ENCODE measurements at regions not wholly inside any gene's neighbourhood (a gene's known extent, or its start where the extent isn't known, plus 50 kb on each side); places are given as distances from the start of the nearest gene placed in this dataset.

- DNase-seq (ENCODE audit: low read depth, low spot score): no peak
Measured at GRCh38 chr7:70986297-70986696, 145.6 kb upstream of the GALNT17 start.

DNA sequence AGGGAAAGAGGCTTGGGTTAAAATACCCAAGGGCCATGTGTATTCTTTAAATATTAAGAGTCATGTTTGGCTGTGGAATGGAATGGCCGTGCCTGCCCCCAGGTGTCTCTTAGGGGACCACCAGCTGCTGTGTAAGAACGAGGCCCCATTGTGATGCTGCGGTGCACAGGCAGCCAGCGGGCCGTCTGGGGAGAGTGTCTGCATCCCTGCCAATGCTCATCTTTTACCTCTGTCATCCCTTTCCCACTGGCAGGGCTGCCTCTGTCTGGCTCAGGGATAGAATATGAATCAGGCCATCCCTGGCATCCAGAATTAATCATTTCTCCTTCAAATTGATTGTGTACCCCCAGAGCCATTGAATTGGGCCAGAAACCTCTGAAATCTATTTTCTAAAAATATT is 137.8 kb upstream of the GALNT17 start:
- no peak for DNase-seq (ENCODE audit: low read depth, low spot score)

DNA sequence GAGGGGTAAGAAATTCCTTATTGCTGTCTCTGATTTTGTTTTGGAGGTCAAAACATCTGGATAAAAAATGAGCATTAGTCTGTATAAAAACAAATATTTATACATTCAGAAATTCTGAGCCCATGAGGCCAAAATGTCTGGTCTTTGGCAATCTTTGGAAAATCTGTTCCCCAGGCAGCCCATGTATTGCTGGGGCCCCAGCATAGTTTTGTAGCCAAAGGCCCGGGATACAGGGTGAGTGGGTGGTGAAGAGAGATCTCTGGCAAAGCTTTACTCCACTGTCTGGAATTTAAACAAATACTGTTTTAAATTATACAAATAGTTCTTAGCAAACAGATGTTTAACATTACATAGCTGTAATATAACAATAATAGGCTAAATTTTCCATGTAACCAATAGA is 134.7 kb upstream of the GALNT17 start:
- DNase-seq (ENCODE audit: low read depth, low spot score): no peak

DNA sequence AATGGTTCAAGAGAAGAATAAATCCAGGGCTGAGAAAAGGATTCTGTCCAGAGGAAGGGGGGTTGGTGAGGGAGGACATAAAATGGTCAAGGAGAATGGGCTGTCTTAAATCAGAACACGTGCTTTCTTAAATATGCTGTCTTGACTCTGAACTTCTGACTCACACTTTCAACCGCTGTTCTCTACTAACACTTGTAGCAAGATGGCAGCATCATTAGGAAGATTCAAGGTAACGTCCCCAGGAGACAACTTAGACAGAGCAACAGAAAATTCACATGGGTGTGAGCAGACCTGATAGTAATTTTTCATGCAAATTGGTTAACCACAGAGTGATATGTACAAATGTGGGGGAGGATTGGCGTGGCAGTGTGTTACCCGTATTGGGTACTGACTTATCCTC is 126.8 kb upstream of the GALNT17 start:
- DNase-seq (ENCODE audit: low read depth, low spot score): no peak

GRCh38 chr7:71009636-71010035 is 122.3 kb upstream of the GALNT17 start:
- DNase-seq (ENCODE audit: low read depth, low spot score): no peak

GRCh38 chr7:71015252-71015900 is 116.6 kb upstream of the GALNT17 start:
- DNase-seq (ENCODE audit: low read depth, low spot score): no peak

GRCh38 chr7:71016401-71016800 is 115.5 kb upstream of the GALNT17 start:
- DNase-seq (ENCODE audit: low read depth, low spot score): no peak

DNA sequence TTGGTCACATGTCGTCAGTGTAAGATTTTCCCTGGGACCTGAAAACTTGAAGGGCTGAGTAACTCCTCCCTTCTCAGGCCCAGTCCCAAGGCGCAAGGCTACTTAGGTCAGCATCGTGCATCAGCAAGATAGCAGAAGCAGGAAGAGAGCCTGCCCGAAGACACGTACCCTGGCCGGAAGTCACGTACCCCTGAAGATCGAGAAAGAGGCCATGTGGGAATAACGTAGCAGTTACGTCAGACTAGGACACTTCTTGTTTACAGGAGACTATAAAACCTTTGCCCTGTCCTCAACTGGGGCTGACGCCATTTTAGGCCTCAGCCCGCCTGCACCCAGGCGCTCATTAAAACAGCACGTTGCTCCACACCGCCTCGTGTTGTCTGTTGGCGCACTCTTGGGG is 114.3 kb upstream of the GALNT17 start:
- no peak for DNase-seq (ENCODE audit: low read depth, low spot score)

DNA sequence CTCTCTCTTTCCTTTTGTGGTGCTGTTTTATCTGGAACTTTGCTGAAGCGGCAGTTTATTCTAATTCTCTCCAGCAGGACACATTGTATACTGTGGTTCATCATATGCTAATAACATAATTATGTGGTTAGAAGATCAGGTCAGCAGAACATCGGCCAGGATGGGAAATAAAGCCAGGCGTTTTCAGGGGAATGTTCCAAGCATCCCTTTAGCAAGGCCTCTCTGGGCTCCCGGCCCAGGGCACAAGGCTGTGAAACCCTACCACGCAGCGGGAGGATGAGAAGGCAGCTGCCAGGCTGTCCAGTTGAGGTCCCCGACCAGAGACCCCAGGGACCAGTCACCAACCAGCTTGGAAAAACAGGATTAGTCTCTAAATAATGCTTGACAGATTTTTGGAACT is 112.2 kb upstream of the GALNT17 start:
- no peak for DNase-seq (ENCODE audit: low read depth, low spot score)

DNA sequence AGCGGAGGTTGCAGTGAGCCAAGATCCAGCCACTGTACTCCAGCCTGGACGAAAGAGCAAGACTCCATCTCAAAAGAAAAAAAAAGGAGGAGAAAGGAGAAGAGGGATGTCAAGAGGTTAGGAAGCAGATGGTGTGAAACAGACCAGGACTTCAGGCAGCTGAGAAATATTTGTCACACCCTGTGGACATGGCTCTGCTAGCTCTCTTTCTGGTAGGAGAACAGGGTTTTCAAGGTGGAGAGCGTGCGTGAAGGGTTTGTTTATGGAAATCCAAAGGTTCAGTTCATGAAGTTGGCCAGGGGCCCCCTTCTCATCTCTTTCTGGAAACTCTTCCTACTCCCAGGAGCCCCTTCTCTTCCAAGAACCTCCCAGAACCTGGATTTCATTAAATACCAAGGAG is 110.8 kb upstream of the GALNT17 start:
- DNase-seq (ENCODE audit: low read depth, low spot score): no peak

DNA sequence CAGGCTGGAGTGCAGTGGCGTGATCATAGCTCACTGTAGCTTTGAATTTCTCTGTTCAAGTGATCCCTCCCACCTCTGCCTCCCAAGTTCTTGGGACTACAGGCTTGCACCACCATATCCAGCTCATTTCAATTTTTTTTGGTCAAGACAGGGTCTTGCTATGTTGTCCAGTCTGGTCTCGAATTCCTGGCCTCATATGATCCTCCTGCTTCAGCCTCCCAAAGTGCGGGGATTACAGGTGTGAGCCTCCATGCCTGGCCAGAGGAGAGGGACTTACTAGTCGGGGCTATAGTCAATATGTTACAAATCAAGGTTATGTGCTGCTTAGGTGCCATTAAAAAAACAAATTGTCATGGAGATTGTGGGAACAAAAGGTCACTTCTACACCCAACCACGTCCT is 105.3 kb upstream of the GALNT17 start:
- no peak for DNase-seq (ENCODE audit: low read depth, low spot score)

- DNase-seq (ENCODE audit: low read depth, low spot score): no peak
Measured at GRCh38 chr7:71034243-71034642, 97.7 kb upstream of the GALNT17 start.

GRCh38 chr7:71042591-71042990 is 89.4 kb upstream of the GALNT17 start:
- DNase-seq (ENCODE audit: low read depth, low spot score): no peak

DNA sequence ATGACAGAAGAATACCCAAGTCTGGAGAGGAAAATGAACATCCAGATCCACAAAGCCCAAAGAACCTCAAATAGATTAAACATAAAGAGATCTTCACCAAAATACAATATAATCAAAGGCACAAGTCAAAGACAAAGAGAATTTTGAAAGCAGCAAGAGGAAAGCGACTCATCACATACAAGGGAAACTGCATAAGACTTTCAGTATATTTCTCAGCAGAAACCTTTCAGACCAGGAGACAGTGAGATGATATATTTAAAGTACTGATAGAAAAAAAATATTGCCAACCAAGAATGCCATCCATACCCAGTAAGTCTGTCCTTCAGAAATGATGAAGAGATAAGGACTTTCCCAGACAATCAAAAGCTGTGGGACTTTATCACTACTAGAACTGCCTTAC is 81.5 kb upstream of the GALNT17 start:
- DNase-seq (ENCODE audit: low read depth, low spot score): no peak

DNA sequence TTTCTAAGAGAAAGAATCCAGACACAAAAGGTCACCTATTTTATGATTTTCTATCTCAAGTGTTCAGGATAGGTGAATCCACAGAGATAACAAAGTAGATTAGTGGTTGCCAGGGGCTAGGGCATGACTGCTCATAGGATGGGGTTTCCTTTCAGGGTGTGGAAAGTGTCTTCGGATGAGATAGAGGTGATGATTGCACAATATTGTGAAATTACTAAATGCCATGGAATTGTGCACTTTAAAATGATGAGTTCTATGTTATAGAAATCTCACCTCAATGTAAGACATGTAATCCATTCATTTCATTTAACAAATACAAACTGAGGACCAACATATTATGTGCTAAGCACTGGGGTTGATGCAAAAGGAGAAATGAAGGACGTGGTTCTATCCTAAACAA is 76.4 kb upstream of the GALNT17 start:
- no peak for DNase-seq (ENCODE audit: low read depth, low spot score)

DNA sequence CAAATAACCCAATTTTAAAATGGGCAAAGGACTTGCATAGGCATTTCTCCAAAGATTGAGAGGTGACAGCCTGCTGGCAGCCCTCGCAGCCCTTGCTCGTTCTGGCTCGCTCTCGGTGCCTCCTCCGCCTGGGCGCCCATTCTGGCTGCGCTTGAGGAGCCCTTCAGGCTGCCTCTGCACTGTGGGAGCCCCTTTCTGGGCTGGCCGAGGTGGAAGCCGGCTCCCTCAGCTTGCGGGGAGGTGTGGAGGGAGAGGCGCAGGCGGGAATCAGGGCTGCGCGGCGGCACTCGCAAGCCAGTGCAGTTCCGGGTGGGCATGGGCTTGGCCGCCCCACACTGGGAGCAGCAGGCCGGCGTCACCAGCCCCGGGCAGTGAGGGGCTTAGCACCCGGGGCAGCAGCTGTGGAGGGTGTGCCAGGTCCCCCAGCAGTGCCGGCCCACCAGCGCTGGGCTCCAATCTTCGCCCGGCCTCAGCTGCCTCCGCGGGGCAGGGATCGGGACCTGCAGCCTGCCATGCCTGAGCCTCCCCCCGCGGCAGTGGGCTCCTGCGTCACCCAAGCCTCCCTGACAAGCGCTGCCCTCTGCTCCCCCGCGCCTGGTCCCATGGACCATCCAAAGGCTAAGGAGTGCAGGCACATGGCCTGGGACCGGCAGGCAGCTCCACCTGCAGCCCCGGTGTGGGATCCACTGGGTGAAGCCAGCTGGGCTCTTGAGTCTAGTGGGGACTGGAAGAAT is 54.0 kb upstream of the GALNT17 start:
- no peak for DNase-seq (ENCODE audit: low read depth, low spot score)

Data from iPS DF 19.7 (cell line).